Panc1 (cell line): ENCODE measurements at regions not wholly inside any gene's neighbourhood (a gene's known extent, or its start where the extent isn't known, plus 50 kb on each side); places are given as distances from the start of the nearest gene placed in this dataset.

ENCODE experiments used
- ATAC-seq: fragments of 200-7000 bp; cut with Tn5 transposase; 2 replicates; pipeline ENCODE4 v1.9.1; 2020; ENCODE audit warnings: mild to moderate bottlenecking, moderate library complexity
- BruUV-seq: library from RNA; stranded (reverse); fragments of 400-500 nt; replicated peaks from 2 replicates; lab custom pipeline; 2021; lab: Mats Ljungman, UMichigan
- CTCF ChIA-PET: fragments of 300-600 bp; sonication (Branson Sonifier 250); formaldehyde crosslinking; loops from one replicate; lab custom pipeline; 2022; ENCODE audit warnings: antibody characterized with exemption; lab: Charles Lee
- POLR2A ChIA-PET: fragments of 300-600 bp; sonication (Branson Sonifier 250); formaldehyde crosslinking; loops from one replicate; lab custom pipeline; 2022; ENCODE audit warnings: antibody characterized with exemption; lab: Charles Lee
- DNase-seq: peaks from one replicate; pipeline ENCODE4 v3.0.0-alpha.2; 2010; ENCODE audit warnings: low read depth, low spot score
- H3K27ac ChIP-seq: 2 replicates; pipeline ENCODE4 v1.5.1; 2011; ENCODE audit warnings: mild to moderate bottlenecking, low read length, inconsistent platforms
- H3K27me3 ChIP-seq: fragments of 200-500 bp; sonication (Bioruptor generic); 2 replicates; pipeline ENCODE4 v1.6.0; 2014; ENCODE audit warnings: low read length, inconsistent platforms; ENCODE audit not compliant: control insufficient read depth, insufficient read depth
- H3K36me3 ChIP-seq: fragments of 200-500 bp; sonication (Bioruptor generic); 2 replicates; pipeline ENCODE4 v1.5.1; 2014; ENCODE audit warnings: inconsistent platforms, mild to moderate bottlenecking, low read length, moderate library complexity; ENCODE audit not compliant: control insufficient read depth, insufficient read depth
- H3K4me1 ChIP-seq: 2 replicates; pipeline ENCODE4 v1.5.1; 2011; ENCODE audit warnings: inconsistent platforms, mild to moderate bottlenecking, low read length, moderate library complexity; ENCODE audit not compliant: control insufficient read depth, insufficient read depth
- H3K4me3 ChIP-seq, 2 experiments: 2 replicates each; pipeline ENCODE4 v1.5.1; 2011 to 2012; ENCODE audit warnings: low read depth in 2 of 2, low read length in 2 of 2, mild to moderate bottlenecking in 2 of 2, inconsistent platforms in 1 of 2, moderate library complexity in 1 of 2
- H3K9me3 ChIP-seq: fragments of 200-500 bp; sonication (Bioruptor generic); 2 replicates; pipeline ENCODE4 v1.5.1; 2014; ENCODE audit warnings: low read depth, mild to moderate bottlenecking, inconsistent platforms, low read length, moderate library complexity; ENCODE audit not compliant: control insufficient read depth, insufficient read depth
- POLR2AphosphoS5 ChIP-seq: IDR thresholded peaks from 2 replicates; pipeline ENCODE4 v1.6.1; 2012; ENCODE audit warnings: mild to moderate bottlenecking, low read depth, low read length, moderate library complexity
- SIN3A ChIP-seq: IDR thresholded peaks from 2 replicates; pipeline ENCODE4 v1.6.1; 2012; ENCODE audit warnings: low read depth, mild to moderate bottlenecking, low read length, moderate library complexity, borderline replicate concordance; ENCODE audit not compliant: insufficient read depth
- TCF7L2 ChIP-seq: IDR thresholded peaks from 2 replicates; pipeline ENCODE4 v1.6.1; 2011; ENCODE audit warnings: mild to moderate bottlenecking, low read depth, low read length, inconsistent platforms
- in situ Hi-C: cut with HindIII; loops from 2 replicates; pipeline ENCODE4 v1.10.0; 2016; ENCODE audit warnings: low sequenced_read_pairs, low pct_unique_long_range_greater_than_20kb
- intact Hi-C: fragments of 100-400 bp; cut with micrococcal nuclease; formaldehyde crosslinking; loops from one replicate; pipeline ENCODE4 v1.10.0; 2022; ENCODE audit not compliant: unreplicated experiment
- TF ChIP-seq, protein P1 (sequence below): fragments of 450-650 bp; IDR thresholded peaks from 2 replicates; pipeline ENCODE4 v1.5.1; 2017; ENCODE audit warnings: mild to moderate bottlenecking
- TF ChIP-seq, protein P2 (sequence below), 2 experiments: IDR thresholded peaks; 2 replicates each; pipeline ENCODE4 v1.6.1; 2011 to 2012; ENCODE audit warnings: low read depth in 2 of 2, control low read depth in 1 of 2, low read length in 1 of 2, mild to moderate bottlenecking in 1 of 2, moderate library complexity in 1 of 2; ENCODE audit not compliant: insufficient read depth in 1 of 2

DNA sequence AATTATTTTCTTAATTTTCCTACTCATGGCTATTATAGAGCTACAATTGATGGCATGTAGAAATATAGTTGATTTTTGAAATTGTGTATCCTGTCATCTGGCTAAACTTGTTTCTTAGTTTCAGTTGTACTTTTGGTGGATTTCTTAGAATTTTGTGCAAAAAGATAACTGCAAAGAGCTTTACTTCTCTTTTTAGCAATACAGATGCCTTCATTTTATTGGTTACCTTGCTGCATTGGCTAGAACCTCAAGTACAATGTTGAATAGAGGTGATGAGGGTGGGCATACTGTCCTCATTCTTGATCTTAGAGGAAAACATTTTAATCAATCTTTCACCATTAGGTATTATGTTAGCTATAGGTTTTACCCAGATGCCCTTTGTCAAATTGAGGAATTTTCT, 67.9 kb downstream of the METRNL start:
- TF ChIP-seq TCF7L2 (no peak), SIN3A (no peak), POLR2AphosphoS5 (no peak)
- TF ChIP-seq, protein P1, sequence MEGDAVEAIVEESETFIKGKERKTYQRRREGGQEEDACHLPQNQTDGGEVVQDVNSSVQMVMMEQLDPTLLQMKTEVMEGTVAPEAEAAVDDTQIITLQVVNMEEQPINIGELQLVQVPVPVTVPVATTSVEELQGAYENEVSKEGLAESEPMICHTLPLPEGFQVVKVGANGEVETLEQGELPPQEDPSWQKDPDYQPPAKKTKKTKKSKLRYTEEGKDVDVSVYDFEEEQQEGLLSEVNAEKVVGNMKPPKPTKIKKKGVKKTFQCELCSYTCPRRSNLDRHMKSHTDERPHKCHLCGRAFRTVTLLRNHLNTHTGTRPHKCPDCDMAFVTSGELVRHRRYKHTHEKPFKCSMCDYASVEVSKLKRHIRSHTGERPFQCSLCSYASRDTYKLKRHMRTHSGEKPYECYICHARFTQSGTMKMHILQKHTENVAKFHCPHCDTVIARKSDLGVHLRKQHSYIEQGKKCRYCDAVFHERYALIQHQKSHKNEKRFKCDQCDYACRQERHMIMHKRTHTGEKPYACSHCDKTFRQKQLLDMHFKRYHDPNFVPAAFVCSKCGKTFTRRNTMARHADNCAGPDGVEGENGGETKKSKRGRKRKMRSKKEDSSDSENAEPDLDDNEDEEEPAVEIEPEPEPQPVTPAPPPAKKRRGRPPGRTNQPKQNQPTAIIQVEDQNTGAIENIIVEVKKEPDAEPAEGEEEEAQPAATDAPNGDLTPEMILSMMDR: no peak
- TF ChIP-seq, protein P2, sequence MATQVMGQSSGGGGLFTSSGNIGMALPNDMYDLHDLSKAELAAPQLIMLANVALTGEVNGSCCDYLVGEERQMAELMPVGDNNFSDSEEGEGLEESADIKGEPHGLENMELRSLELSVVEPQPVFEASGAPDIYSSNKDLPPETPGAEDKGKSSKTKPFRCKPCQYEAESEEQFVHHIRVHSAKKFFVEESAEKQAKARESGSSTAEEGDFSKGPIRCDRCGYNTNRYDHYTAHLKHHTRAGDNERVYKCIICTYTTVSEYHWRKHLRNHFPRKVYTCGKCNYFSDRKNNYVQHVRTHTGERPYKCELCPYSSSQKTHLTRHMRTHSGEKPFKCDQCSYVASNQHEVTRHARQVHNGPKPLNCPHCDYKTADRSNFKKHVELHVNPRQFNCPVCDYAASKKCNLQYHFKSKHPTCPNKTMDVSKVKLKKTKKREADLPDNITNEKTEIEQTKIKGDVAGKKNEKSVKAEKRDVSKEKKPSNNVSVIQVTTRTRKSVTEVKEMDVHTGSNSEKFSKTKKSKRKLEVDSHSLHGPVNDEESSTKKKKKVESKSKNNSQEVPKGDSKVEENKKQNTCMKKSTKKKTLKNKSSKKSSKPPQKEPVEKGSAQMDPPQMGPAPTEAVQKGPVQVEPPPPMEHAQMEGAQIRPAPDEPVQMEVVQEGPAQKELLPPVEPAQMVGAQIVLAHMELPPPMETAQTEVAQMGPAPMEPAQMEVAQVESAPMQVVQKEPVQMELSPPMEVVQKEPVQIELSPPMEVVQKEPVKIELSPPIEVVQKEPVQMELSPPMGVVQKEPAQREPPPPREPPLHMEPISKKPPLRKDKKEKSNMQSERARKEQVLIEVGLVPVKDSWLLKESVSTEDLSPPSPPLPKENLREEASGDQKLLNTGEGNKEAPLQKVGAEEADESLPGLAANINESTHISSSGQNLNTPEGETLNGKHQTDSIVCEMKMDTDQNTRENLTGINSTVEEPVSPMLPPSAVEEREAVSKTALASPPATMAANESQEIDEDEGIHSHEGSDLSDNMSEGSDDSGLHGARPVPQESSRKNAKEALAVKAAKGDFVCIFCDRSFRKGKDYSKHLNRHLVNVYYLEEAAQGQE (IDR thresholded peaks at IDR 0.05; ENCODE audit: insufficient read depth in 1 of 2, low read depth in 2 of 2, low read length in 1 of 2): no peak
- Histone ChIP-seq H3K9me3 (no peaks in the 10 kb centered on the region), H3K27ac (no peak overlapping the region), H3K4me3 (no peak overlapping the region), H3K27me3 (peaks cover 5% of the 10 kb centered on the region), H3K4me1 (peaks cover 12% of the 10 kb centered on the region), H3K36me3 (no peaks in the 10 kb centered on the region)
- BruUV-seq: no TSS peak
- ATAC-seq: no peak
- in situ Hi-C loops (no loop called here), intact Hi-C loops (no loop called here)
- ChIA-PET CTCF (interaction anchor here (0.7 kb wide), 1 partner anchor 1937 kb away, joined by 3 read pairs; no protein-coding TSS in a partner anchor), POLR2A (no interaction called here)
- DNase-seq: no peak

DNA sequence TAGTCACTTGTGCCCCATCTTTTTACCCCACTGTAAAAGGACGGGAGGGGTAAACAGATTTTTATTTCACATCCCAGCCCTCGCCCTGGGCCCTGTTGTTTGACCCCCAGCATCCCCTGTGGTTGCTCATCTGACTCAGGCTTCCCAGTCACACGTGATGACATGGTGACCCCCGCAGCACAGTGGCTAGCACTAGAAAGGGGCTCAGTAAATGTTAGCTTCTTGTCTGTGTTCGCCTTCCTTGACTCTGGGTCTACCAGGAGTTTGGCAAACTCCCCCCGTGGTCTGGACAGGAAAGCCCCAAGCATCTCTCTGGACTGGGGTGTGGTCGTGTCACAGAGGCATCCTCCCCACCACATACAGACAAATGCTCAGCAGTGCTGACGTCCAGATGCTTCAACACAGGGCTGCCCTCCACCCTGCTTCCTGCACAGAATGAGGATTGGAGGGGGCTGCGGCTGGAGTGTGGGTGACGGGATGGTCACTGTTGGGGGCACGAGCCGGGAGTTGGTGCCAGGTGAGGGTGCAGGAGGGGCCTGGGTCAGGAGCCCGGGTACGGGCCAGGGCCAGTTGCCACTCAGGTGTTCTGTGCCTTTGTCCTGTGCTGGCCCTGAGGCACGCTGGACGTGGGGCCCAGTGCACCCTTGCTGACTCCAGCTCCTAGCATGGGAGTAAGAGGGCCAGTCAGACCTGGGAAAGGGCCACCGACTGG, 69.1 kb downstream of the METRNL start:
- TF ChIP-seq, protein P2 (IDR thresholded peaks at IDR 0.05; ENCODE audit: insufficient read depth in 1 of 2, low read depth in 2 of 2, low read length in 1 of 2): no peak
- no peak for TF ChIP-seq SIN3A
- no peak for TF ChIP-seq TCF7L2
- intact Hi-C loops: no loop called here

More for the DNA sequence above, 69.1 kb downstream of the METRNL start:
- BruUV-seq: no TSS peak
- CTCF ChIA-PET: no interaction called here
- no peaks in the 10 kb centered on the region for H3K9me3 ChIP-seq
- in situ Hi-C loops: no loop called here
- H3K4me3 ChIP-seq: no peak overlapping the region
- DNase-seq (no peak), ATAC-seq (no peak)
- H3K27me3 ChIP-seq: peaks cover 5% of the 10 kb centered on the region
- peaks cover 12% of the 10 kb centered on the region for H3K4me1 ChIP-seq
- no peaks in the 10 kb centered on the region for H3K36me3 ChIP-seq
- H3K27ac ChIP-seq: no peak overlapping the region
- POLR2A ChIA-PET: no interaction called here
